HL-60 (cell line): ENCODE measurements at regions not wholly inside any gene's neighbourhood (a gene's known extent, or its start where the extent isn't known, plus 50 kb on each side); places are given as distances from the start of the nearest gene placed in this dataset.

ENCODE experiments used
- CTCF ChIP-seq: IDR thresholded peaks from one replicate; pipeline ENCODE4 v1.5.1; 2011; ENCODE audit warnings: low read length, control low read depth, inconsistent platforms; ENCODE audit not compliant: insufficient read depth
- POLR2AphosphoS5 ChIP-seq: IDR thresholded peaks from 2 replicates; pipeline ENCODE4 v1.6.1; 2012; ENCODE audit warnings: low read depth
- REST ChIP-seq: IDR thresholded peaks from 2 replicates; pipeline ENCODE4 v1.6.1; 2012; ENCODE audit warnings: low read depth; ENCODE audit not compliant: insufficient replicate concordance

GRCh38 chr10:65133652-65134051 lies 1612.5 kb downstream of the REEP3 start:
- TF ChIP-seq REST: no peak
- no peak for TF ChIP-seq CTCF
- TF ChIP-seq POLR2AphosphoS5: no peak
